ENCODE measurements at regions not wholly inside any gene's neighbourhood (a gene's known extent, or its start where the extent isn't known, plus 50 kb on each side); places are given as distances from the start of the nearest gene placed in this dataset.

- TF ChIP-seq CTCF (conservative IDR thresholded peaks at IDR 0.05; ENCODE audit: low read depth): no peak
- POLR2A ChIA-PET (ENCODE audit: low non-redundant PET): no interaction called here
- no peak overlapping the region for H3K27ac ChIP-seq
- DNase-seq (ENCODE audit: low spot score): no peak
- CTCF ChIA-PET: no interaction called here
Observed at GRCh38 chr13:39201180-39201579, 162.9 kb downstream of the NHLRC3 start.

DNA sequence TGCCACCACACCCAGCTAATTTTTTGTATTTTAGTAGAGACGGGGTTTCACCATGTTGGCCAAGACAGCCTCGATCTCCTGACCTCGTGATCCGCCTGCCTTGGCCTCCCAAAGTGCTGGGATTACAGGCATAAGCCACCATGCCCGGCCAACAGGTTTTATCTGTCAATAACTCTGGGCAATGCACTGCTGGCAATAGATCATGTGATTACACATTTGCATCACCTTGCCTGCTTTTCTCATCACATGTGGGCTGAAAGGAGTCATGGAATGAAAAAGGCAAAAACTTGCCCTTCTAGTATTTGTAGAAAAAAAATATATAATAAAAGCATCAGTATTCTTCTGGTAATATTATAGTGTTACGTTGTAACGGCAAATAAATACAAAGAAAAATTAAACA is 164.5 kb downstream of the NHLRC3 start:
- no peak for DNase-seq (ENCODE audit: low spot score)
- no peak overlapping the region for H3K27ac ChIP-seq
- ChIA-PET POLR2A (ENCODE audit: low non-redundant PET) (no interaction called here), CTCF (interaction anchor here (0.6 kb wide), 2 partner anchors 14 to 47 kb away, joined by 3 to 4 read pairs; no protein-coding TSS in a partner anchor)
- TF ChIP-seq CTCF (conservative IDR thresholded peaks at IDR 0.05; ENCODE audit: low read depth): no peak

DNA sequence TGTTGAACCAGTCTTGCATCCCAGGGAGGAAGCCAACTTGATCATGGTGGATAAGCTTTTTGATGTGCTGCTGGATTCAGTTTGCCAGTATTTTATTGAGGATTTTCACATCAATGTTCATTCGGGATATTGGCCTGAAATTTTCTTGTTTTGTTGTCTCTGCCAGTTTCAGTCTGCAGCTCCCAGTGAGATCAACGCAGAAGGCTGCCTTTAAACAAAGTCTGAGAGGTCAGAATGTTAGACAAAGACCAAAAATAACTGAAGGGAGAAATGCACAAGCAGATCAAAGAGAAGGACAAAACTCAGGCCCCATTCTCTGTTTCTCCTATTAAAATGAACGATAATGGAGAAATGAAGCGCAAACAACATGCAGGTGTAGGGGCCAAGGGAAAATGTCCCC is 170.4 kb downstream of the NHLRC3 start:
- ChIA-PET CTCF (no interaction called here), POLR2A (ENCODE audit: low non-redundant PET) (no interaction called here)
- TF ChIP-seq CTCF (conservative IDR thresholded peaks at IDR 0.05; ENCODE audit: low read depth): no peak
- DNase-seq (ENCODE audit: low spot score): no peak
- H3K27ac ChIP-seq: no peak overlapping the region

DNA sequence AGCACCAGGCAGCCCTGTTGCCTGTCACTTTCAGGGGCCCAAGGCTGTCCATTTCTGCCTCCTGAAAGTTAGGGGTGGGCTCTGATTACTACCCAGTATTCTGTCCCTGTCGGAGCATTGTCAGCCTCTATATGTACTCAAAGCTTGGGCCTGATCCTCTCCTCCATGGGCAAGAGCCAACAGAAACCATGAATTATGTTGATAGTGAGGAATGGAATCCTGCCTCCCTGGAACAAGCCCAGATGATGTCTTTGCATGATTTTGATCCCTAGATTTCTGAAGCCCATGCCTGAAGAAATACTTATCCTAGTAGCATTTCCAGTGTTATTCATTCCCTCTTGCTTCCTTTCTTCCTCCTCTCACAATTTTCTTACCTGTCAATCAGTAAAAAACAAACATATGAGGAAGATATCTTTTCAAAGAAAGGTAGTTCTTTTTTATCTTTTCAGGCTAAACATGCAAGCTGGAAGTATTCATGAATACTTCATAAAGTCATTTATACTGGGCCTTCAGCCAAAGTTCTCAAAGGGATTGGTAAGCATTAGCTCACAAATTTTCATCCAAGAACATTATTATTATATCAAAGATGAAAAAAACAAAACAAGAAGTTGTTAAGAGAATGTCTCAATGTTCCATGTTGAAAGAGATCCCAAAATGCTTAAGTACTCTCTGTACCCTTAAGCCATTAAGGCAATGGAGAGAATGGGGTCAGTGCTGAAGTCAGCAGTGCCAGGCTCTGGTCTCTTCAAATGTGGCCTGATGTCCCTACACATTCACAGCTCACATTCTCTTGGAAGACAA is 171.7 kb downstream of the NHLRC3 start:
- no peak for TF ChIP-seq CTCF (conservative IDR thresholded peaks at IDR 0.05; ENCODE audit: low read depth)
- ChIA-PET CTCF (interaction anchor here (0.7 kb wide), 1 partner anchor 108 kb away, joined by 3 read pairs; no protein-coding TSS in a partner anchor), POLR2A (ENCODE audit: low non-redundant PET) (no interaction called here)
- H3K27ac ChIP-seq: no peak overlapping the region
- DNase-seq (ENCODE audit: low spot score): no peak

GRCh38 chr13:39210961-39211534 is 172.8 kb downstream of the NHLRC3 start:
- H3K27ac ChIP-seq: no peak overlapping the region
- no peak for TF ChIP-seq CTCF (conservative IDR thresholded peaks at IDR 0.05; ENCODE audit: low read depth)
- CTCF ChIA-PET: interaction anchor here (0.7 kb wide), 1 partner anchor 26 kb away, joined by 3 read pairs; no protein-coding TSS in a partner anchor
- POLR2A ChIA-PET (ENCODE audit: low non-redundant PET): no interaction called here
- no peak for DNase-seq (ENCODE audit: low spot score)

DNA sequence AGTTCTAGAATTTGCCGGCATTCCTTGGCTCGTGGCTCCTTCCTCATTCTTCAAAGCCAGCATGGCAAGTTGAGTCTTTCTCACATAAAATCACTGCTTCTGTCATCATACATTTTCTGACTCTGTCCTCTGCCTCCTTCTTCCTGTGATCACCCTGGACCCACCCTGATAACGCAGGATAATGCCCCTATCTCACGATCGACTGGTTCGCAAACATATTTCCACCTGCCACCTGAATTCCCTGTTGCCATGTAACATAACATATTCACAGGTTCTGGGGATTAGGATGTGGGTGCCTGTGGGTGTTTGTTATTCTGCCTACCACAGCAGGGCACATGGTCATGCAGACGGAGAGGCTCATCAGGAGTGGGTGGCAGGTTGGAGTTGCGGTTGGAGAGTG is 177.7 kb downstream of the NHLRC3 start:
- ChIA-PET CTCF (no interaction called here), POLR2A (ENCODE audit: low non-redundant PET) (no interaction called here)
- no peak overlapping the region for H3K27ac ChIP-seq
- DNase-seq (ENCODE audit: low spot score): no peak
- no peak for TF ChIP-seq CTCF (conservative IDR thresholded peaks at IDR 0.05; ENCODE audit: low read depth)
